ENCODE measurements at regions not wholly inside any gene's neighbourhood (a gene's known extent, or its start where the extent isn't known, plus 50 kb on each side); places are given as distances from the start of the nearest gene placed in this dataset.

- no peak for DNase-seq
Measured at GRCh38 chr1:234875953-234876855, 252.4 kb downstream of the TOMM20 start.

- DNase-seq: no peak
Measured at GRCh38 chr1:234875328-234875952, 253.2 kb downstream of the TOMM20 start.

- no peak for DNase-seq
Measured at GRCh38 chr1:234874291-234875288, 254.0 kb downstream of the TOMM20 start.

GRCh38 chr1:234871710-234872271 lies 256.8 kb downstream of the TOMM20 start:
- DNase-seq: no peak

GRCh38 chr1:234871039-234871709 lies 257.5 kb downstream of the TOMM20 start:
- DNase-seq: no peak

GRCh38 chr1:234870020-234870981 lies 258.3 kb downstream of the TOMM20 start:
- DNase-seq: no peak

GRCh38 chr1:234869182-234870019 lies 259.2 kb downstream of the TOMM20 start:
- DNase-seq: no peak

- no peak for DNase-seq
Measured at GRCh38 chr1:234868296-234869147, 258.5 kb upstream of the IRF2BP2 start.

- DNase-seq: no peak
Measured at GRCh38 chr1:234866007-234866866, 256.3 kb upstream of the IRF2BP2 start.

- no peak for DNase-seq
Measured at GRCh38 chr1:234865171-234866006, 255.4 kb upstream of the IRF2BP2 start.

GRCh38 chr1:234864116-234864515 lies 254.1 kb upstream of the IRF2BP2 start:
- no peak for DNase-seq

GRCh38 chr1:234863551-234863971 lies 253.6 kb upstream of the IRF2BP2 start:
- DNase-seq: no peak

- no peak for DNase-seq
Measured at GRCh38 chr1:234862944-234863515, 253.1 kb upstream of the IRF2BP2 start.

- DNase-seq: no peak
Measured at GRCh38 chr1:234862360-234862943, 252.5 kb upstream of the IRF2BP2 start.

GRCh38 chr1:234861761-234862160 lies 251.8 kb upstream of the IRF2BP2 start:
- DNase-seq: no peak

GRCh38 chr1:234861024-234861620 lies 251.1 kb upstream of the IRF2BP2 start:
- DNase-seq: no peak
